ENCODE measurements at regions not wholly inside any gene's neighbourhood (a gene's known extent, or its start where the extent isn't known, plus 50 kb on each side); places are given as distances from the start of the nearest gene placed in this dataset.

DNA sequence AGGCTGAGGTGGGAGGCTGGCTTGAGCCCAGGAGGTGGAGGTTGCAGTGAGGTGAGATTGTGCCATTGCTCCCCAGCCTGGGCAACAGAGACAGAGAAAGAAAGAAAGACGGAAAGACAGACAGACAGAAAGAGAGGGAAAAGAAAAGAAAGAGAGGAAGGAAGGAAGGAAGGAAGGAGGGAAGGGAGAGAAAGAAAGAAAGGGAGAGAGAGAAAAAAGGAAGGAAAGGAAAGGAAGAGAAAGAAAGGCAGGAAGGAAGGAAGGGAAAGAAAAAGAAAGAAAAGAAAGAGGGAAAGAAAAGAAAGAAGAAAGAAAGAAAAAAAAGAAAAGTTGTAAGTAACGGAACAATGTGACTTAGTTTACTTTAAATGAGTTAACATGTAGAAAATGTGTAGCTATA, 260.7 kb upstream of the GRM7 start:
- BruUV-seq (replicated peaks) = no TSS peak
- H3K36me3 ChIP-seq (ENCODE audit: low read depth) = no peaks in the 10 kb centered on the region
- CTCF ChIA-PET = no interaction called here

DNA sequence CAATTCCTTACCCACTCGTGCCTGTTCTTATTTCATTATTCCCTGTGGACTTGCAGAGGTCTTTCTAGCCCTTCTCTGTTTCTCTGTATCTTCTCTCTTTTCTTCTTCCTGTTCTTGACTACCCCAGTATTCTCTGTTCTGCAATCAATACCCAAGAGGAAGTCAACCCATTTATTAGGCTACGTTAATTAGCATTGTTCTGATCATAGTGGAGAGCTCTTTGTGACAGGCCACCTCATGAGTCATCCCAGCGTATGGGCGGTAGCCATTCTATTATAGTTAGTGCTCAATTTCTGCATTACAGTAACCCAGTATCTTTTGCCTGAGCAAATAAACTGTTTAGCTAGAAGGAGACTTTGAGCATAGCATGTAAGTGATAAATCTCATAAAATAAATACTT, 259.5 kb upstream of the GRM7 start:
- Histone ChIP-seq H3K27ac (no peak overlapping the region), H3K36me3 (ENCODE audit: low read depth) (no peaks in the 10 kb centered on the region), H3K4me1 (replicated peaks; ENCODE audit: insufficient read depth) (no peaks in the 10 kb centered on the region), H3K27me3 (ENCODE audit: insufficient read depth, low read depth) (no peaks in the 10 kb centered on the region), H3K4me2 (no peak overlapping the region), H3K79me2 (ENCODE audit: low read depth) (no peaks in the 10 kb centered on the region), H2AFZ (no peak overlapping the region), H3K9me3 (ENCODE audit: insufficient read depth, low read depth) (no peaks in the 10 kb centered on the region), H3K9me2 (ENCODE audit: insufficient read depth) (no peaks in the 10 kb centered on the region), H3F3A (ENCODE audit: insufficient read depth, low read depth) (no peaks in the 10 kb centered on the region), H3K4me3 (no peak overlapping the region), H4K20me1 (ENCODE audit: insufficient read depth) (no peaks in the 10 kb centered on the region)
- ChIA-PET CTCF (no interaction called here), POLR2A (ENCODE audit: unreplicated experiment) (no interaction called here)
- intact Hi-C loops (cut with micrococcal nuclease; ENCODE audit: unreplicated experiment) = no loop called here
- TF ChIP-seq EZH2 (IDR thresholded peaks at IDR 0.05; ENCODE audit: low read depth) = no peak
- TF ChIP-seq, protein P1, sequence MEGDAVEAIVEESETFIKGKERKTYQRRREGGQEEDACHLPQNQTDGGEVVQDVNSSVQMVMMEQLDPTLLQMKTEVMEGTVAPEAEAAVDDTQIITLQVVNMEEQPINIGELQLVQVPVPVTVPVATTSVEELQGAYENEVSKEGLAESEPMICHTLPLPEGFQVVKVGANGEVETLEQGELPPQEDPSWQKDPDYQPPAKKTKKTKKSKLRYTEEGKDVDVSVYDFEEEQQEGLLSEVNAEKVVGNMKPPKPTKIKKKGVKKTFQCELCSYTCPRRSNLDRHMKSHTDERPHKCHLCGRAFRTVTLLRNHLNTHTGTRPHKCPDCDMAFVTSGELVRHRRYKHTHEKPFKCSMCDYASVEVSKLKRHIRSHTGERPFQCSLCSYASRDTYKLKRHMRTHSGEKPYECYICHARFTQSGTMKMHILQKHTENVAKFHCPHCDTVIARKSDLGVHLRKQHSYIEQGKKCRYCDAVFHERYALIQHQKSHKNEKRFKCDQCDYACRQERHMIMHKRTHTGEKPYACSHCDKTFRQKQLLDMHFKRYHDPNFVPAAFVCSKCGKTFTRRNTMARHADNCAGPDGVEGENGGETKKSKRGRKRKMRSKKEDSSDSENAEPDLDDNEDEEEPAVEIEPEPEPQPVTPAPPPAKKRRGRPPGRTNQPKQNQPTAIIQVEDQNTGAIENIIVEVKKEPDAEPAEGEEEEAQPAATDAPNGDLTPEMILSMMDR (conservative IDR thresholded peaks at IDR 0.05) = no peak
- BruUV-seq (replicated peaks) = no TSS peak
- DNase-seq = no peak

More for the DNA sequence above, 260.7 kb upstream of the GRM7 start:
- Histone ChIP-seq H3K4me3 (no peak overlapping the region), H3K79me2 (ENCODE audit: low read depth) (no peaks in the 10 kb centered on the region), H3K27ac (no peak overlapping the region), H2AFZ (no peak overlapping the region), H3F3A (ENCODE audit: insufficient read depth, low read depth) (no peaks in the 10 kb centered on the region), H3K4me2 (no peak overlapping the region), H3K27me3 (ENCODE audit: insufficient read depth, low read depth) (no peaks in the 10 kb centered on the region), H4K20me1 (ENCODE audit: insufficient read depth) (no peaks in the 10 kb centered on the region), H3K9me2 (ENCODE audit: insufficient read depth) (no peaks in the 10 kb centered on the region), H3K9me3 (ENCODE audit: insufficient read depth, low read depth) (no peaks in the 10 kb centered on the region), H3K4me1 (replicated peaks; ENCODE audit: insufficient read depth) (no peaks in the 10 kb centered on the region)
- POLR2A ChIA-PET (ENCODE audit: unreplicated experiment) = no interaction called here
- no peak for TF ChIP-seq EZH2 (IDR thresholded peaks at IDR 0.05; ENCODE audit: low read depth)
- TF ChIP-seq, protein P1 (conservative IDR thresholded peaks at IDR 0.05) = no peak
- DNase-seq = no peak
- intact Hi-C loops (cut with micrococcal nuclease; ENCODE audit: unreplicated experiment) = no loop called here

DNA sequence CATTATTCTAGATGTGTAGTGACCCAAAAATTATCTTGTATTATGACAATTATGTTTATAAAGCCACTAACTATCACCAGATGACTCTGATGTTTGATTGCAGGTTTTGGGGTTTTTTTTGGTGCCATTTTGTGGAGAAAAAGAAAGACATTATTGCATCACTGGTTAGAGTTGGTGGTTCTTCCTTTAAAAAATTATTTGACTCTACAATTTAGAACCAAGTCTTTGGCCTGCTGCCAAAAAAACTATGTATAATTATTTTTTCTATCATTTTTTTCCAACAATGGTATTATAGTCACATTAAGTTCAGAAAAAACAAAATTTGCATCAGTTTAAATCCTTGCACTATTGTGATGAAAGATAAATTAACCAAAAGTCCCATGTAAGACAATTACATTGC, 258.6 kb upstream of the GRM7 start:
- Histone ChIP-seq H3K9me2 (ENCODE audit: insufficient read depth) (no peaks in the 10 kb centered on the region), H3K27ac (no peak overlapping the region), H4K20me1 (ENCODE audit: insufficient read depth) (no peaks in the 10 kb centered on the region), H3K79me2 (ENCODE audit: low read depth) (no peaks in the 10 kb centered on the region), H3K4me3 (no peak overlapping the region), H3K36me3 (ENCODE audit: low read depth) (no peaks in the 10 kb centered on the region), H3K27me3 (ENCODE audit: insufficient read depth, low read depth) (no peaks in the 10 kb centered on the region), H2AFZ (no peak overlapping the region), H3K4me1 (replicated peaks; ENCODE audit: insufficient read depth) (no peaks in the 10 kb centered on the region), H3F3A (ENCODE audit: insufficient read depth, low read depth) (no peaks in the 10 kb centered on the region), H3K9me3 (ENCODE audit: insufficient read depth, low read depth) (no peaks in the 10 kb centered on the region), H3K4me2 (no peak overlapping the region)
- intact Hi-C loops (cut with micrococcal nuclease; ENCODE audit: unreplicated experiment) = no loop called here
- POLR2A ChIA-PET (ENCODE audit: unreplicated experiment) = no interaction called here
- no peak for DNase-seq
- CTCF ChIA-PET = no interaction called here
- BruUV-seq (replicated peaks) = no TSS peak
- TF ChIP-seq, protein P1 (conservative IDR thresholded peaks at IDR 0.05) = no peak
- TF ChIP-seq EZH2 (IDR thresholded peaks at IDR 0.05; ENCODE audit: low read depth) = no peak
